ENCODE measurements at regions not wholly inside any gene's neighbourhood (a gene's known extent, or its start where the extent isn't known, plus 50 kb on each side); places are given as distances from the start of the nearest gene placed in this dataset.
A peak's percentile ranks its signal among the peaks of the same experiment; 100 is the strongest.

- H3K4me3 ChIP-seq (replicated peaks in 1 of 2; ENCODE audit: low read depth in 2 of 2, low read length in 2 of 2): no peak overlapping the region
- DNase-seq (ENCODE audit: low read depth in 2 of 2): no peak
- TF ChIP-seq CTCF (IDR thresholded peaks at IDR 0.05; ENCODE audit: low read depth, low read length): no peak
These were observed 655.0 kb upstream of the CDH2 start for GRCh38 chr18:28831908-28832307.

DNA sequence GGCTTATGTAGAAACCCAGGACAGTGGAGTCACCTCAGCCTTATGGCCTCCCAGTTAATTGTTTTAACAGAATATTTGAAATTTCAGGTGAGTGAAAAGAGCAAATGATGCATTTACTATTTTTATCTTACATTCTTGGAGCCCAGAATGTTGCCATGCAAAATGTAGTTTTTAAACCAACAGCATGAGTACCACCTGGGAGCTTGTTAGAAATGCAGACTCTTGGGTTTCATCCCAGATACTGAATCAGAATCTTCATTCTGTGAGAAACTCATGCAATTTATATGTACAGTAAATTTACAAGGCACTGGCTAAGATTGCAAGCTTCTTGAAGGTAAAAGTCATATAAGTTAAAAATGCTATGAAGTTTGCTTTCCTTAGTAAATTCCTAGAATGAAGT, 654.5 kb upstream of the CDH2 start:
- peak in 1 of 2 donors; percentile 29 for DNase-seq (ENCODE audit: low read depth in 2 of 2)
- TF ChIP-seq CTCF (IDR thresholded peaks at IDR 0.05; ENCODE audit: low read depth, low read length): no peak
- no peak overlapping the region for H3K4me3 ChIP-seq (replicated peaks in 1 of 2; ENCODE audit: low read depth in 2 of 2, low read length in 2 of 2)

DNA sequence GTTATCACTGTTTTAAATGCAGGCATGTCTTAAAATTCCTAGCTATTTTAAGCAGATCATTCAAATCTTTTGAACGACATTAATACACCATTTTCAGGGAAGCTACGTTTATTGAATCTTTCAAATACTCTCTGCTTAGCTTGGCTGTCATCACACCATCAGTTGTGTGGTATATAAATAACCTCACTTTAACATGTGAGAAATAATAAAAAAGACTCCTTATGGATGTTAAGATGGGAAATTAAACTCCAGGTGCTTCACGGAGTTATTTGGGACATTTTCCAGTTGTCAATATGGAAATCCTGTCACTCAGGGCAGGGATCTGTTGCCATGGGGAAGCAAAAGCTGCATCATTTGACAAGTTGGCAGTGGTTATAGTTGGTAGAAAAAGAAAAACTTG, 649.2 kb upstream of the CDH2 start:
- no peak for TF ChIP-seq CTCF (IDR thresholded peaks at IDR 0.05; ENCODE audit: low read depth, low read length)
- no peak overlapping the region for H3K4me3 ChIP-seq (replicated peaks in 1 of 2; ENCODE audit: low read depth in 2 of 2, low read length in 2 of 2)
- DNase-seq (ENCODE audit: low read depth in 2 of 2): no peak

DNA sequence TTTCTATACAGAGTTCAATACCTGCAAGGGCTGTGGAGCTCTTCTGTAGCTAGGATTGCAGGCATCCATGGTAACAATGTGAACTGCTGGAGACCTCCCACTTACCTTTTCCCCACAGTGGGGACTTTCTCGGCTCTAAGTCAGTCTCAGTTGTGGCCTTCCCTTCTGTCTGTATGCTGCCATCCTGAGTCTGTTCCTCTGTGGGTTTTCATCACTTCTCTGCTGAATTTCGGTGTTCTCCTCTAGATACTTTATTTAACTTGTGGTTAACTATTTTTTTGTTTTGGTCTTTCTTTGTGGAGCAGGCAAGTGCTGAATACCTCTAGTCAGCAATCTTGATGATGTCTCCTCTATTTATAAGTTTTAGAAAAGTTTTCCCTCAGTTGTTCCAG, 647.2 kb upstream of the CDH2 start:
- TF ChIP-seq CTCF (IDR thresholded peaks at IDR 0.05; ENCODE audit: low read depth, low read length): no peak
- no peak for DNase-seq (ENCODE audit: low read depth in 2 of 2)
- no peak overlapping the region for H3K4me3 ChIP-seq (replicated peaks in 1 of 2; ENCODE audit: low read depth in 2 of 2, low read length in 2 of 2)

DNA sequence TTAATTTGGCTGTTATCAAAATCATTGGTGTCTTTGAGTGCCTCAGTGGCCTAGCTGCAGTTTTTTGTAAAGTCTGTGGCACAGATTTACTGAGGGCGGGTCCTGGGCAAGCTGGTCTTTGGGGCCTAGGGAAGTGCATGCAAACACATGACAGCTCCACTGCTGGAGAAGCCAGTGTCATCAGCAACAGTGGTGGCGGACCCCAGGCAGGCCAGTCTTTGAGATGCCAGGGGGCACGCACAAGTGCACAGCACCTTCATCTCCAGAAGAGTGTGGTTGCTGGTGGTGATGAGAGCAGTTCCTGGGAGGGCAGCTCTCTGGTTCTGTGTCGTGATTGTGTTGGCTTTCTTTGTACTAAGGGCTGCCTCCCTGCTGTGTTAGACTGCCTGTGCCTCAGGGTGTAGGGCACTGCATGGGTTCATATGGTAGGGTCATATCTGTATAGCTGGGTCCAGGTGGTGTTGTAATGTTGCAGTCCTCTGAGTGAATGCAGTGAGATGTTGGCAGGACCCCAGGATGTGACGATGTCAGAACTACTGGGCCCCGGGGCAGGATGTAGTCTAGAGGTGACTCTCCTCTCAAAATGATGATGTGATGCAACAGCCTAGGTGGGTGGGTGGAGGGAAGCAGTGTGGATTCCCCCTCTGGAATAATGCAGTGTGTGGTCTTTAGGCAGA, 646.7 kb upstream of the CDH2 start:
- no peak overlapping the region for H3K4me3 ChIP-seq (replicated peaks in 1 of 2; ENCODE audit: low read depth in 2 of 2, low read length in 2 of 2)
- TF ChIP-seq CTCF (IDR thresholded peaks at IDR 0.05; ENCODE audit: low read depth, low read length): no peak
- peak in 1 of 2 donors; percentile 40 for DNase-seq (ENCODE audit: low read depth in 2 of 2)

DNA sequence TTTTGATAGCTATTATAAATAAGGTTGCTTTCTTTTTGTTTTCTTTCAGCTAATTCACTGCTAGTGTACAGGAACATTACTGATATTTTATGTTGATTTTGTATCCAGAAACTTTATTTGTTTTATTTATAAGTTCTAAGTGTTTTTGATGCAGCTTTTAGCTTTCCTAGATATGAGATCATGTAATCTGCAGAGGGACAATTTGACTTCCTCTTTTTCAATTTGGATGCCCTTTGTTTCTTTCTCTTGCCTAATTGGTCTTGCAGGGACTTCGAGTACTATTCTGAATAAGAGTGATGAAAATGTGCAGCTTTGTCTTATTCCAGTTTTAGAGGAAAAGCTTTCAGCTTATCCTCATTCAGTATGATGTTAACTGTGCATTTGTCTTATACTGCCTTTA, 643.4 kb upstream of the CDH2 start:
- TF ChIP-seq CTCF (IDR thresholded peaks at IDR 0.05; ENCODE audit: low read depth, low read length): no peak
- H3K4me3 ChIP-seq (replicated peaks in 1 of 2; ENCODE audit: low read depth in 2 of 2, low read length in 2 of 2): no peak overlapping the region
- DNase-seq (ENCODE audit: low read depth in 2 of 2): no peak

DNA sequence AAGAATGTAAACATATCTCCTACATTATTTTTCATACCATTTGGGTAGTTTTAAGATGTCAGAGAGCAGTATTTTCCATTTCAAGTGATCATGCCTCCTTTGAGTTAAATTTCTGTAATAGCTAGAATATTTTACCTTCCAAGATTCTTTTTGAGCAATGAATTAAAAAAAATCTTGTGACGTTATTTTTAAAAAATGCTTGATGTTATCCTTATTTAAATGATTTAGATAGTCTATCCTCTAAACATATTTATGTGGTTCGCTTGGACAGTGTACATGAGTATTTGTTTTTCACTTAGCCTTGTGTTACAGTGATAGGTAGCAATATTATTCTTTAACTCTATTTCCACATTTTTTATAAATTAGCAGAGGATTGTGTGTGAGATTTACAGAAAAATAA, 639.2 kb upstream of the CDH2 start:
- H3K4me3 ChIP-seq (replicated peaks in 1 of 2; ENCODE audit: low read depth in 2 of 2, low read length in 2 of 2): no peak overlapping the region
- no peak for TF ChIP-seq CTCF (IDR thresholded peaks at IDR 0.05; ENCODE audit: low read depth, low read length)
- no peak for DNase-seq (ENCODE audit: low read depth in 2 of 2)
